ENCODE measurements at regions not wholly inside any gene's neighbourhood (a gene's known extent, or its start where the extent isn't known, plus 50 kb on each side); places are given as distances from the start of the nearest gene placed in this dataset.
"Not testable (repeated sequence)": the region's sequence is repeated elsewhere in the genome, so short reads cannot be mapped to it uniquely, and the experiment has no call there.

- no peak for DNase-seq
Observed at GRCh38 chr2:64924170-64924934, 64.8 kb upstream of the SLC1A4 start.

GRCh38 chr2:64925930-64926722 is 63.1 kb upstream of the SLC1A4 start:
- not testable (repeated sequence) for DNase-seq

DNA sequence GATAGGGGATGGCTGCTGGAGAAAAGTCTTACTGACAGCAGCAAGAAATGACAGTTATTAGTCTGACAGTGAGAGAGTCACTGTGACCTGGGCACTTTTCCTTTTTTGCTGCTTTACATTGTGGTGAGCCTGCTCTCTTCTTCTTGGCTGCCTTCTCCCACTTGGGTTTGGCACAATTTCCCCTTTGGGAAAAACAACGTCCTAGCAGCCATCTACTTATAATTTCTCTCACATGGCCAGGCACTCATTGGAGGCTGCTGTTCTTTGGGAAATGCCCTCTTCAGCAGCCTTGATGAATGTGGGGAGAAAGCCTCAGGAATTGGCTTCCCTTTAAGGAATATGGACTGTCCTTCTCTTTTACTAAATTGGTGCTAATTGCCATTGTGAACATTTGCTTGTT is 60.4 kb upstream of the SLC1A4 start:
- no peak for DNase-seq

DNA sequence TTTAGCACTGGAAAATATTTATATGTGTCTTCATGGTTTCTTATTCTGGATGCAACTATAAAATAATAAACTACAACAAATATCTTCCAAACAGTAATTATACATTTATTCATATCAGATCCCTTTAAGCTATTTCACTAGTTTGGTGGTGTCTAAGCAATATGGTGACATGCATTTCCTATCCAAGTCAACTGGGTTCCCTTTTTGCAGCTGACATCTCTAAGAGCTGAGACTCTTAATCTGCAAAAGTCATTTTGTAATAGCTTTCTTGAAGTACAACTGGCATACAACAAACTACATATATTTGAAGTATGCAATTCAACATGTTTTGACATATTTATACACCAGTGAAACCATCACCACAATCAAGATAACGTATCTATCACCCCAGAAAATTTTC is 59.9 kb upstream of the SLC1A4 start:
- DNase-seq = no peak

DNA sequence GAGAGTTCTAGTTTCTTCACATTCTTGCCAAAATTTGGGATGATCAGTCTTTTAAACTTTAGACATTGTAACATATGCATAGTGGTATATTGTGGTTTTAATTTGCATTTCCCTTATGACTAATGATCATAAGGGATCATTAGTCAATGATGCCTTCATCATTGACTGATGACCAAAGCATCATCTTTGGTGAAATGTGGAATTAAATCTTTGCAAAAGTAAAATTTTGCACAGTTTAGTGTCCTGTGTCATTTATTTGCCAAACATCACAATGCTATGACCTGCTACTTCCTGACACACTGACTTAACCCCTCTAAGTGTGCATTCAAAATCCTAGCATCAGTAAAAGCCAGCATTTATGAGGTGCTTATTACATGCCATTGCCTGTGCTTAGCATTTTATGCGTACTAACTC is 58.9 kb upstream of the SLC1A4 start:
- DNase-seq = no peak

DNA sequence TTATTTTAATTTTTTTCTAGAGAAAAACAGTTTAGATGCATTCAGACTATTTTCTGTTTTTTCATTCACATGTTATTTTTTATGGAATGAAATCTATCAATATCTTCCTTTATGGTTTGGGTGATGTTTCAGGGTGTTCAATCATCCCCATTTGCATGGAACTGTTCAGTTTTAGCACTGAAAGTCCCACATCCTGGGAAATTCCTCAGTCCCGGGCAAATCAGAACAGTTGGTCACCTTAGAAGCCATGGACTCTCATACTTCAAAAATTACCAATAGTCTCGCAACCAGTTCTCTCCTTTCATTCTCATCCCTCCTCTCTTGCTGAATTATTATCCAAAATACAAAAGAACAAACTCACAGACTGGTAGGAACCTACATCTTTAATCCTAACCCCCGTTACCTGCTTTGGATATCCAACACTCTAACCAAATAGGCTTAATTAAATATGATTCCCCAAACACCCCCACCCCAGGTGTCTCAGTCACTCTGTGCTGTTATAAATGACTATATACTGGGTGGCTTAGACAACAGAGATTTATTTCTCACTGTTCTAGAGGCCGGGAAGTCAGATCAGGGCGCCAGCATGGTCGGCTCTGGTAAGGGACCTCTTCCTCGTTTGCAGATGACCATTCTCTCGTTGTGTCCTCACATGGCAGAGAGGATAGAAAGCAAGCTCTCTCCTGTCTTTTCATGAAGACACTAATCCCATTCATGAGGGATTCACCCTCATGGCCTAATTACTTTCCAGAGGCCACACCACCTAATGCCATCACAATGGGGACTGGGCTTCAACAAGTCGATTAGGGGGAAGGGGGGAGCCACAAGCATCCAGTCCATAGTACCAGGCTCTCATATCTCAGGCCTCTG is 57.7 kb upstream of the SLC1A4 start:
- DNase-seq = no peak

DNA sequence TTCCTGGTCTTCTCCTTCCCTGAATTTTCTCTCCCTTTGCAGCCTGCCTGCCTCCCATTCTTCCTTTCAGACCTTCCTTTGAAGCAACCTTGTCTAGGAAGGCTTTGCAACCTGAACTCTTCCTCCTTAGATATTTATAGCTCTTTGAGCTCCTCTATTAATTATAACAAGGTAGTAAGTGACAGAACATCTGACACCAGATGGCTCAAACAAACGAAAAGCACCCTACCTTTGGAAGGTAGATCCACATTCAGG is 57.2 kb upstream of the SLC1A4 start:
- DNase-seq = no peak

- no peak for DNase-seq
Observed at GRCh38 chr2:64932371-64933216, 56.6 kb upstream of the SLC1A4 start.

GRCh38 chr2:64934530-64934929 is 54.7 kb upstream of the SLC1A4 start:
- DNase-seq = no peak

DNA sequence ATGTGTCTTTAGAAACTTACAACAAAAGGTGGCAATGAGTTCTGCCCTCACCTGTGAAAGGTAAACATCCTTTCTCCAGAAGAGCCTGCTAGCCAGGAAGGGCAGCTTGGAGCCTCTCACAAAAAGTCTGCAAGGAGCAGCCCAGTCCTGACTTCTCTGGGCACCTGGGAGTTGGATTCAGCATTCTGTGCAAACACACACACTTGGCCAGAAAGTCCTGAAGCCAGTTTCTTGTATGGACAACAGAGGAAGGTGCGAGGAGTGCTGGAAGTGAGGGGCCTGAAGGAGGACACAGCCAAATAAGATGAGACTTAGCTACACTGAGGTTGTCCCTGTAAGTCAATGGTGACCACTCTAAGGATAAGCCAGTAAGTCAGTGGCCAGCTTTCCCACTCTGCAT is 52.4 kb upstream of the SLC1A4 start:
- no peak for DNase-seq

- DNase-seq = not testable (repeated sequence)
Observed at GRCh38 chr2:64937314-64937686, 51.9 kb upstream of the SLC1A4 start.

DNA sequence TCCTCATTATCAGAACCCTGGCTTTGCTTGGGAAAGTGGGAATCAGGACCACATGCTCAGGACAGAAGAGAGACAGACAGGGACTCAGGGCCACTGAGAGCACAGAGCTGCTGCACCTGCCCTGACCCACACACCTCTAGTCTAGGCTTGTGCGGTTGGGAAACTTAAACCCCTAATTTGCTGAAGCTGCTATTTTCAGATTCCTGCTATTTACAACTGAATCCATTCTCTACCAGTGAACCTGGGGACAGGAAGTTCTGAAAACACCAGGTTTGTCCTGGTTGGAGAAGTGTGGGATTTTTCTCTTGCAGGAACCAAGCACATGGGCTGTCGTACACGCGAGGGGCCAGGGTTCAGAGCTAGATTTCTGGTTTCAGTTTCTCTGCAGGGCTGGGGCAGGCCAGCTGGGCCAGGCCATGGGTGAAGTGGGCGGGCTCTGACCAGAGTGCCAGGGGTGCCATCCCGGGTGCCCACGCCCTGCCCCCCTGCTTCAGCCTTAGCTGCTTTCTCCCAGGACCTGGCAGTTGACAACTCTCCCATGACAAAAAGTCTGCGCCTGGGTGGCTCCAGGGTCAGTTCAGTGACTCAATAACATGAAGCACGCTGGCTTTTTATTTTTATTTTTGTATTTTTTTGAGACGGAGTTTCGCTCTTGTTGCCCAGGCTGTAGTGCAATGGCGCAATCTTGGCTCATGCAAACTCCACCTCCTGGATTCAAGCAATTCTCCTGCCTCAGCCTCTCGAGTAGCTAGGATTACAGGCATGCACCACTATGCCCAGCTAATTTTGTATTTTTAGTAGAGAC is 51.3 kb upstream of the SLC1A4 start:
- no peak for DNase-seq

DNA sequence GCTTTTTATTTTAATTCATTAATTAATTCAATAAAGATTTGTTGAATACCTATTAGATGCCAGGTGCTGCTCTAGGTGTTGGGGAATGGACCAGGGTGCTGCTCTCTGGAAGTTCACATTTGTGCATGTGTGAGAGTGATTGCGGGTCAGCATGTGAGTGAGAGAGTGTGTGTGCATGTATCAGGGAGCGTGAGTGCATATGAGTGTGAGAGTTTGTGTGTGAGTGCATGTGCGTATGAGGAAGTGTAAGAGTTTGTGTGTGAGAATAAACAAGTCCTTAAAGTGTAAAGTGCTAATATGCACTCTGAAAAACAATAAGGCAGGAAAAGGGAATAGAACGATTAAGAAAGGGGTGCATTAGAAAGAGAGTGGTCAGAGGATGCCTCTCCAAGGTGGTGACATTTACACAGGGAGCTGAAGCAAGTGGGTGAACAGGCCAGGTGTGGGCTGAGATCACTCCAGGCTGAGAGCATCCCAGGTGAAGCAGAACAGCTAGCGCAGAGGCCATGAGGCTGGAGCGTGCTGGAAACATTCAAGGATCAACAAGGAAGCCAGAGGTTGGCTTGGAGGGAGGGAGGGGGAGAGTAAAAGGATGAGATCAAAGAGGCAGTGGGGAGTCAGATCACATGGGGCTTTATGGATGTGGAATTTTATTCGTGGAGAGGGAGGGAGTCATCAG is 50.5 kb upstream of the SLC1A4 start:
- no peak for DNase-seq

DNA sequence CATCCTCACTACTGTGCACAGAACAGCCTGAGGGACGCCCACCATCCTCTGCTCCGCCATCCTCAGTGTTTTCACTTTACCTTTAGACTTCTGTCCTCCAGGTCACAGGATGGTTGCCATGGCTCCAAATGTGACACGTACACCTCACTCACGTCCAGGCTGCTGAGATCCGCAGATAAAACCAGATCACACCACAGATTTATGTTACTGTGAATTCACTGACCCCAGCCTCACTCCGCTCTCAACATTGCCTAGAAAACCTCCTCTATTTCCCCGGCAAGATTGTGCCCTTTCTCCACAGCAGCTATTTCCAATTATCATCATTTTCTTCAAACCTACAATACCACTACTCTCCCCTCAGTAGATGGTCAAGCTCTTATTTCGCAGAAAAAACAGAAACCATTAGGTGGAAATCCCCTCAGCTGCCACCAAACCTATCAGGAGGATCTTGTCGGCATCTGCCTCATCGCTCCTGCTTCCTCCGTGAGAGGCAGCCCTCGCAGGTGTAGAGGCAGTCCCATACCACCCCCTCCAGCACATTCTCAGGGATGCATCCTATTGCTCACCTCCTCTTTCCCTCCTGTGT is 49.8 kb upstream of the SLC1A4 start:
- DNase-seq = no peak
